Glomerular endothelial cell (primary cell): ENCODE measurements at regions not wholly inside any gene's neighbourhood (a gene's known extent, or its start where the extent isn't known, plus 50 kb on each side); places are given as distances from the start of the nearest gene placed in this dataset.

Source experiments
- DNase-seq: peaks from one replicate; pipeline ENCODE4 v3.0.0-alpha.2; 2011; ENCODE audit warnings: low read depth, low spot score; ENCODE audit errors: extremely low read depth

DNA sequence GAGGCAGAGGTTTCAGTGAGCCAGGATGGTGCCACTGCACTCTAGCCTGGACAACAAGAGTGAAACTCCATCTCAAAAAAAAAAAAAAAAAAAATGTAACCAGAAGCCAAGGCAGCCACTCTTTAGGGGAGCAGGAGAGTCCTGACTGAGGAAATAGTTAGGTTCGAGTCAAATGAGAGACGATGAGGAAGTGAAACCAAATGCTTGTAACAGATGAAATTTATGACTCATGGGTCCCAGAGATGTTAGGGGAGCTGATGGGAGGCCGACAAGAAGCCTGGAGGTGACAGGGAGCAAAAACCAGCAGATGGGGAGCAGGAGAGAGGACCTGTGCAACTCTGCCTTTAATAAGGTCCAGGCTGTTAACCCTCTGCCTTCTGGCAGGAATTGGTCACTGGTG lies 756.1 kb upstream of the DDX18 start:
- DNase-seq, result no peak

DNA sequence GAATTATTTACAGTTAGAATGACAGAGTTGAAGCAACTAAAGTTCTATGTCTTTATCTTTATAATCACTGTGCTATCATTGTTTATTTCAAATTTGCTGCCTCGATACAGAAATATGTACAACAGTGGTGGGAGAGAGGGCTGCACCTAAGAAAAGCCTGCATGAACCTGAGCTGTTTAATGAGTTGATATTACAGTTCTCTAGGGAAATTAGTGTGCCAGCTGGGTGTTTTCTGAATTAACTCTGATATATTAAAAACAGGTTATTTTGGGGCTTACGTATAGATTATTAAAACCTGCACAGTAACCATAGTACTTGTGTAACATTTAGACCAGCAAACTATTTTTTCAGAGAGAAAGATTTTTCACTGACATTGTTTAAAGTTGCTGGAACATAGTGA lies 750.5 kb upstream of the DDX18 start:
- DNase-seq, result no peak

DNA sequence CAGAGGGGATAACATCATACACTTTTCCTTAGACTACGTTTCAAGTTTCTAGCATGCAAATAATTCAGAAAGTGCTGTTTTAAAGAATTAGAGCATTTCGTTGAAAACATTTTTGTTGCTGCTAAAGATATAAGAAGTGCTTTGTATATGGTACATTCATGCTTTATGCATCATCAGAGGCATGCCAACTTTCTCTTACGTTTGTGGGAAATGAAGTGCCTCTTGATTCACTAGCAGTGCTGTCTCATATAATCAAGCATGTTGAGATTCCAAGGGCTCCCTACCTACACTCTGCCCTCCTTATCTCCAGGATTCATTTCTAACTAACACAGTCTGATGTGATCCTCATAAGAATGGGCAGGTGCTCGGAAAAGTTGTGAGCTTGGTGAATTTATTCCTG lies 748.6 kb upstream of the DDX18 start:
- DNase-seq, result no peak

DNA sequence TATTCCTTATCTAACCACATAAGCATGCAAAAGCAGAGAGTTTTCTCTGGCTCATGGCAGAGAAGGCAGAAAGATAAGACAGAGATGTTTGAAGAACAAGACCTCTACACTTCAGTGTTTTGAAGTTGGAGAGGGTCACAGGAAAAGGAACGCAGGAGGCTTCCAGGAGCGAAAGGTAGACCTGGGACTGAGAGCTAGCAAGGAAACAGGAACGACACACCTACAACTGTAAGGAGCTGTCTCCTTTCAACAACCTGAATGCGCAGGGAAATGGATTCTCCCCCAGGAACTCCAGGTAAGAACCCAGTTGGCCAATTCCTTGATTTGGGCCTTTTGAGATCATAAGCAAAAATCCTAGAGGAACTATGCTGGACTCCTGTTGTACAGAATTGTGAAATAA lies 746.6 kb upstream of the DDX18 start:
- DNase-seq, result no peak

DNA sequence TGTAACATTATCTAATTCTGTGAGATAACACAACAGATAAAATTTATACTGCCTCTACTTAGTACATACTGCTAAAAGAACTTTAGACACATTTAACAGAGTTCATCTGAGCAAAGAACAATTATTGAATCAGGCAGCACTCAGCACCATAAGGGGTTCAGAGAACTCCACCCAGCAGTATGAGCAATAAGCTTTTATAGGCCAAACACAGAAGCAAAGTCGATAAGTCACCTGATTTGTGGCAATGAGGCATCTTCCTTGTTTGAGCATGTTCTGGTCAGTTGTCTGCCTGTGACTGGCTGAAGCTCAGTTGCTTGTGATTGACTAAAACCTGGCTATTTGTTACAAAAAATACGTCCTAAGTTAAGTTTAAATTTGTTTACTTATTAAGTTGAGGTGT lies 746.1 kb upstream of the DDX18 start:
- no peak for DNase-seq

DNA sequence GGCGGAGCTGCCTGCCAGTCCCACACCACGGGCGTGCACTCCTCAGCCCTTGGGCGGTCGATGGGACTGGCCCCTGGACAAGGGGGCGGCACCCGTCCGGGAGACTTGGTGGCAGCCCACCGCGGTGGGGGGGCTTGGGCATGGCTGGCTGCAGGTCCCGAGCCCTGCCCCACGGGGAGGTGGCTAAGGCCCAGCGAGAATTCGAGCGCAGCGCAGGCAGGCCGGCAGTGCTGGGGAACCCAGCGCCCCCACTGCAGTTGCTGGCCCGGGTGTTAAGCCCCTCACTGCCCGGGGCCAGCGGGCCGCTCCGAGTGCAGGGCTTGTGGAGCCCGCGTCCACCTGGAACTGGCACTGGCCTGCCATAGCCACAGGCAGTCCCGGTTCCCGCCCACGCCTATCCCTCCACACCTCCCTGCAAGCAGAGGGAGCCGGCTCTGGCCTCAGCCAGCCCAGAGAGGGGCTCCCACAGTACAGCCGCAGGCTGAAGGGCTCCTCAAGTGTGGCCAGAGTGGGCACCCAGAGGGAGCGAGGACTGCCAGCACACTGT lies 742.9 kb upstream of the DDX18 start:
- DNase-seq, result no peak

DNA sequence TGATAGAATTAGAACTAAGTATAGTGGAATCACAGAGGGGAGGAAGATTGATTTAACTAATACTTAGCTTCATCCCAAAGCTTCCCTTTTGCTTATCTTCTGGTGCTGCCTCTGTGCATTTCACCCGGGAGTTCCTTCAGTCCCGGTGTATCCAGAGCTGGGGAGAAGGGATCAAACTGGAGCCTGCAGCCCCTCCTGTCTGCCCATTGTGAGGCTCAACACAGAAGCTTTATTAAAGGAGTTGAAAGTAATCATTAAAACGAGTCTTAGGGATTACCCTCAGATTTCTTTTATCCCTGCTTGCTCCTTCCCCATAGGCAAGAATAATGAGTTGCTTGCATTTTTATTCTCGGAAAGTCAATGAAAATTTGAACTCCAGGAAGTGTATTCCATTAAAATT lies 739.7 kb upstream of the DDX18 start:
- no peak for DNase-seq

DNA sequence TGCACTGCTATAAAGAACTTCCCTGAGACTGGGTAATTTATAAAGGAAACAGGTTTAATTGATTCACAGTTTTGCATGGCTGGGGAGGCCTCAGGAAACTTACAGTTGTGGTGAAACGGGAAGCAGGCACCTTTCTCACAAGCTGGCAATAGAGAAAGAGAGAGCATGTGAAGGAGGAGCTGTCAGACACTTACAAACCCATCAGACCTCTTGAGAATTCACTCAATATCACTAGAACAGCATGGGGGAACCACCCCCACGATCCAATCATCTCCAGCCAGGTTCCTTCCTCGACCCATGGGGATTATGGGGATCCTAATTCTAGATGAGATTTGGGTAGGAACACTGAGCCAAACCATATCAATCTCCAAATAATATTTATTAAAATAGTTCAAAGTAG lies 729.2 kb upstream of the DDX18 start:
- no peak for DNase-seq

DNA sequence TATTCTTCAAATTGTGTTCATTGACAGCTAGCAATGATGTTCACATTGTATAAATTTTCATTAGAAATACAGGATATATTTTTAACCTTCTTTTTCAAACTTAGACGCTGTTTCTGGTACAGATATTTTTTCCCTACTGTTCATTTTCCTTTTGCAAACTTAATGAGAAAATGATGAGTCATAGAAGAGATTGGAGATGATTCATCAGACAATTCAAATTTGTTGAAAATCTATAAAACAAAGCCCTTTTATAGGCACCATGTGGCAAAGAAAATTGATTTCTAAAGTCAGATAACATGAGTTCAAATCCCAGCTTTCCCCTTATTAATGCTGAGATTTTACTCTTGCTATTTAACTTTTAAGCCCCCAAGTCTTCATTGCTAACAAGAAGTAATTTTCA lies 728.8 kb upstream of the DDX18 start:
- DNase-seq, result no peak

DNA sequence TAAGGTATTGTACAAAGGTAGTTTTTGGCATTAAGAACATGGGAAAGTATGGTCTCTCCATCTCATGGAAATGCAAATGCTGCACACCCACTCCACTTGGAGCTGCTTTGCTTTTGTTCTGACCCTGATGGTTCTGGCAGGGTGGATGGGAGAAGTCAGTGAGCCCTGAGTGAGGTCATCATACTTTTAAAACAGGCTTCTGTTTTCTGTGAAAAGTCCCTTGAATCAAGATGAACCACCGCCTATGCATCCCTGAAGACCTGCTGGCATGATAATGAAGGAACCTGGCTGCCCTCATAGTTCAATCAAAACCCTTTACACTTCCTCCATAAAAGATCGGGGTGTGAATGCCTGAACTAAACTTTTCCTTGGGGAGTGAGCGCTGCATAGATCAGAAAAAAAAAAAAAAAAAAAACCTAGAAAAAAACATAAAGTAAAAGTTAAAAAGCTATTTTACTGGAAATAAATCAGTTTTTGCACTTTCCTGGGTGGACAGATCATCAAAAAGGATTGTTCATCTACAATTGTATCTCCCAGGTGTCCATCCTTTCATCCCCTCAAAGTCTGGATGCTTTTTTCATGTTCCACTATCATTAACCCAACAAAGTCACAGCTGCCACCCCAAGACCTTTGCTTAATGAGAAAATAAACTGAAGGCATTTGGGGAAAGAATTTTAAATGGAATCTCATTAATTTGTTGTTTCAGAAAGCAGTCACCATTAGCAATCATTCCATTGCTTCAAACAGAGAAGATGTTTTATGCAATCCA lies 728.1 kb upstream of the DDX18 start:
- DNase-seq, result no peak

DNA sequence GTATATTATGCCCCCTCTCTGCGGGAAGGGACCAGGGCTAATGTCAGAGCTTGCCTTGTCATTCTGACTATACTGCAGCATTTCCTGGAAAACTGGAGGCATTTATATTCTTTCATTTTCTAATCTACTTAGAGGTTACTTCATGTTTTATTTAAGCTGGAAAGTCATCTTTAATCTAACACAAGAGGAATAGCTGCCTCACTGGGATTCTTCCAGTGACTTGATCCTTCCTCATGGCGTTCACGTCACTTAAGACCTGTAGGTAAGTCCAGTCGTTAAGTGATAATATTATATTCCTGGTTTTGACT lies 727.6 kb upstream of the DDX18 start:
- DNase-seq, result no peak

DNA sequence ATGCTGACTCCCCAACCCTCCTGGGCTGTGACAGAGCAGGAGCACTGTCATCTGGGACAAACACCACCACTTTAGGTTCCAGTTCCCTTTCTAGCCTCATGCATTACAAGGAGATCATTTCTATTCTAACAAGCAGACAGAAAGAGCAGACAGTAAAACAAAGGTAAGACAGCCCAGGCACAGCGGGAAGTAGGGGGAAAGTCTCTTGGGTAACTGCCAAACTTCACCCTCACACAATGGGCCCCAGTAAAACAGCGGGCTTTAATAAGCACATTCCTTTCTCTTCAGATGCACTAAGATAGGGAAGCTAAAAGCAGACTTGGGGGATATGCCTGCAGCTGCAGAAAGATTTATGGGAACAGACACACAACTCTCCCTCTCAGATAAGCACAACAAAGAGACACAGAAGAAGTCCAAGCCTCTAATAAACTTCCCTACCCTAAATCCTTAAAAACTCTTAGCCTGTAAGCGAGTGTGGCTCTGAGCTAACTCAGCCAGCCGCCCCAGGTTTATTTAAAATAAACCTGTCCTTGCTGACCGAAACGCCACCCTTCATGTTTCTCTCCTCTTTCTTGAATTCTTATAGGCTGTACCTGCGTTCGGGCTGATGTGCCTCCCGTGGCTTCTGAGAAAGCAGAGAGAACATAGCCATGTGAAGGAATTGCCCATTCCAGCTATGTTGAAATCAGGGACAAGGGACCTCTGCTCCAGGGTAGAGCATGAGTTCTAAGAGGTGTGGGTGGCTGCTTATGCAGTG lies 726.8 kb upstream of the DDX18 start:
- no peak for DNase-seq

DNA sequence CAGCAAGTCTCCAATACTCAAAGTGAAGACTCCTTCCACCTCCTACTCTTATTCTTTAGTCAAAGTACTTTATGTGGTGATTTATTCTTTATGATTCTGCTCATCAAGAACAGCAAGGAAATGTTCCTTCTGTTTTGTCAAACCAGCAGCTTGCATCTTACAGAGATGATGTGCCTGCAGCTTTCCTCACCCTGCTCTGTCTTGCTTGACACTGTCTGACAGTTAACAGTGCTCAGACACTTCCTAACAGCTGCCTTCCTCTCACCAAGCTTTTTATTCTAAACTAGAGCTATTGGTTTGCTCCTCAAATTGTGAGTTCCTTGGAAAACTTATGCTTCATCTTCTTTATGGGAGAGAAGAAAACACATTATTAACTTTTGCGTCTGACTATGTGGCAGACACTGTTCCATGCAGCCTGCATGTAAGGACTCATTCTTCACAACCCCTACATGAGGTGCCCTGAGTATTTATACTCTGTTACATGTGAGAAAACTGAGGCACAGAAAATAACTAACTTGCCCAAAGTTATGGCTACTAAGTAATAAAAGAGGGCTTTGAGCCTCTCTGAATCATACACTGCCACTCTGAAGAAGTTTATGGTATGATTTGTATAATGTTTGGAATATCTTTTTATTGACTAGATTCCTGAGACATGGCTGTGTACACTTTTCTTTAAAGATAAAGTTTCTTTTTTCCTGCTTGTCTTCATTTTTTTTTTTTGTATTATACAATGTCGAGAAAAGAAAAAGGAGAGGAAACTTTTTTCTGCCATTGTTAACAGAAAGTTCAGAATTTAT lies 723.3 kb upstream of the DDX18 start:
- no peak for DNase-seq

DNA sequence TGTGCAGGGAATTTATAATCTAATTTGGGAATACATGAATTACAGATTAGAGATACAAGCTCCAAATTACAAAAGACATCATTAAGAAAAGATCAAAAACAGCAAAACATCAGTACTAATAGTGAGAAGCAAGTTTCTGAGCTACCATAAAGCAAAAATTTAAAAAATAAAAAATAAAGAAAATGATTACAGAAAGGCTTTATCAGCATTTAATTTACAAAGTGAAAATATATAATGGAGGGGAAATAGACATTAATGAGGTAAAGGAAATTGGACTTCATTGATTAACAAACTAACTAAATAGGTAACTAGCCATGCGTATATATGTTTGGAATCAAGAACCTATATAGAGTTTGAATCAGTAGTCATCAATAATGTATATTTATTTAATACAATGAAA lies 712.9 kb upstream of the DDX18 start:
- DNase-seq, result no peak

DNA sequence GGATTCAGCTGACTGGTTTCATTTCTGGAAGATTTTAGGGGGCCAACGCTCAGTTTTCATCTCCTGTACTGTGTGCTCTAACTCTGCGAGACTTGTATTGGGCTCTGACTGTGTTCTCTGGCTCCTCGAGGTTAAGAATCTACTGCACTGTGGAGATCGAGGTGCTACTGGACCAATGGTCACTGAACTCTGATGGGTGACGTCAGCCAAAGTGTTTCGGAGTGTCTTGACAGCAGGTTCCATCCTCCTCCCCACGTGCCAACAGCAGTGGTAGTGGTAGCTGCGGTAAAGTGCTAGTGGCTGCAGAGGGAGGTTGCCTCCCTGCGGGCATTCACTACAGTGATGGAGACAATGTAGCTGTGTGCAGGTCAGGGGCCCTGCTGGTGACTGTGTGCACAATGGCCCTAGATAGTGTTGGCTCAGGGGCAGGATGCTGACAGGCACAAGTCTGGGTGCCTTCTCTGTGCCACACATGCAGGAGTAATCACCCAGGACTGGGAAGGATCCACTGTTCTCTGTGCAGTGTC lies 705.7 kb upstream of the DDX18 start:
- DNase-seq, result no peak

DNA sequence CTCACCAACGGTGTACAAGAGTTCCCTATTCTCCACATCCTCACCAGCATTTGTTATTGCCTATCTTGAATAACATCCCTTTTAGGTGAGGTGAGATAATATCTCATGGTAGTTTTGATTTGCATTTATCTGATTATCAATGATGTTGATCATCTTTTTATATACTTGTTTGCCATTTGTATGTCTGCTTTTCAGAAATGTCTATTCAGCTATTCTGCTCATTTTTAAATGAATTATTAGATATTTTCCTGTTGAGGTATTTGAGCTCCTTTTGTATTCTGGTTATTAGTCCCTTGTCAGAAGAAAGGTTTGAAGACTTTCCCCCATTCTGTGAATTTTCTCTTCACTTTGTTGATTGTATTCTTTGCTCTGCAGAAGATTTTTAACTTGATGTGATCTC lies 695.5 kb upstream of the DDX18 start:
- DNase-seq, result no peak

DNA sequence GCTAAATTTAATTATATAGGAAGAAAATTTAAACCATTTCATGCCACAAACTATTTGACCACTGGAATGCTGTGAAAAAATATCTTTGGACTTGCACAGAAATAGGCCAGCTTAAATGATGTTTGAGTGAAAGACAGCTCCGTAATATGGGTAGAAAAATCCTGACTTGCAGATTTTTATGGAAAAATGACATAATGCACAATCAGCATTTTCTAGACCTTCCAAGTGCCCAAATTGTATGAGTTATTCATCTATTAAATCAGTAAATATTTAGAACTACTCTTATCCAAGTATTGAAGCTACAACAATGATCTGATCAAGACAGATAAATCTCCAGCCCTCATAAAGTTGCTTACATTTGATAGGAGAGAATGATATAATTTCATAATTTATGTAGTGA lies 691.1 kb upstream of the DDX18 start:
- no peak for DNase-seq

DNA sequence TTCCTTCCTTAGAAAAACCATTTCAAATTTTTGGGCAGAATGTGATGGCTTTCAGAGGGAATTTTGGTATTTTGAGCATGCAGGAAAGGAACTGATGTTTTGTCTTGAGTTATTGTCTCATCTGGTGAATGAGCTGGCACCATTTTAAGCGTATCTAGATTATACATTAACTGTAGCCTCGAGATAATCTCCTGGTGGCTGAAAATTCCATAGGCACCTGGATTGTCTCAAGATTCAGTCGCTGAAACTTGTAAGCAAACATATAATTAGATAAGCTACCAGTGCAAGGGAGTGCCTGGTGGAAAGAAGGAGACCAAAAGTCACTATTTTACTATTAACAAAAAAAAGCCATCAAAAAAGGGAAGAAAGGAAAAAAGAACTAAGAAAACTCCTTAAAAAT lies 687.8 kb upstream of the DDX18 start:
- no peak for DNase-seq

DNA sequence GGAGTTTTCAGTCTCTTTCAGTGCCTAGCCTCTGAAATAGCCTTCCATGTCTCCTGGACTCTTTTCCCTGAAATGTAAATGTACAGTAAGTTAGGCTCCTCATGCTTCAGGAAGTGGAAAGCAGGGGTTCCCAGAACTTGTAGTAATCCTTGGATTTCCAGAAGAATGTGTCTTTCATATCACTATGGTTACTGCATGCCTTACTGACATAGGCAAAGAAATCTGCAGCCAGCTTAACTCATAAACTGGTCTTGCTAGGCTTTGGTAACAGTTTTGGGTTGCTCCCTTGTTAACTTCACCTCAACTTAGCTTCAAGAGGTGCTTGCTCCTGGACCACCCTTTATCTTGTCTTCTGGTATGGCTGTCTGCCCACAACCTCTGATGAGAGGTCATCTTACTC lies 686.8 kb upstream of the DDX18 start:
- DNase-seq, result no peak

DNA sequence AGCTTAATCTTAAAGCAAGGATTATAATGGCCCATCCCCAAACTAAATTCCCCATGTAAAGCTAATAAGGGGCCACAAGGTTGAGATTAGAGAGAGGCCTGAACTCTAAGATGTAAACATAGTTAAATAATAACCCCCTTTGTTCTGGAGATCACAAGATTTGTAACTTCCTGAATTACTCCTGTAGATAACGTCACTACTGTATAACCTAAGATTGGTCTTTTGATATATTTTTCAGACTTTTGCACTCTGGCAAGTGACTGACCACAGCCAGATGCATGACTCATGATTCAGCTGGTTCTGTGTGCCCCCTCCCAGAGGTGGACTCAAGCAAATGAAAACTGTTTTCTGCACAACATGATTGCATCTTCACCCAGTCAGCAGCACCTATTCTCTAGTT lies 686.0 kb upstream of the DDX18 start:
- no peak for DNase-seq

DNA sequence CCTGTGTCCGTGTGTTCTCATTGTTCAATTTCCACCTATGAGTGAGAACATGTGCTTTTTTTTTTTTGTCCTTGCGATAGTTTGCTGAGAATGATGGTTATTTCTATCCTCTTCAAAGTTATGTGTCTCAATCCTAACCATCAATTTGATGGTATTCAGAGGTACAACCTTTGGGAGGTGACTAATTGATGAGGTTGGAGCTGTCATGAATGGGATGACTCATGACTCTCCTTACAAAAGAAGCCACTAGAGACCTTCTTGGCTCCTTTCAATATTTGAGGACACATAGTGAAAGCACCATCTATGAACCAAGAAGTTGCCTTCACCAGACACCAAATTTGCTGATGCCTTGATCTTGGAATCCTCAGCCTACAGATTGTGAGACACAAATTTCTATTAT lies 677.1 kb upstream of the DDX18 start:
- DNase-seq, result no peak
